Endothelial cell of umbilical vein (primary cell): ENCODE measurements at regions not wholly inside any gene's neighbourhood (a gene's known extent, or its start where the extent isn't known, plus 50 kb on each side); places are given as distances from the start of the nearest gene placed in this dataset.

Experiments
- BruUV-seq: library from RNA; stranded (reverse); fragments of 400-500 nt; replicated peaks from 2 replicates; lab custom pipeline; 2021; lab: Mats Ljungman, UMichigan
- CTCF ChIA-PET: fragments of 300-600, 350-600 bp; sonication (Branson Sonifier 250); formaldehyde crosslinking; loops from one replicate; lab custom pipeline; 2021; ENCODE audit warnings: antibody characterized with exemption, inconsistent platforms; lab: Charles Lee
- POLR2A ChIA-PET: fragments of 300-600, 350-600 bp; sonication (Branson Sonifier 250); formaldehyde crosslinking; loops from one replicate; lab custom pipeline; 2021; ENCODE audit warnings: antibody characterized with exemption, inconsistent platforms; lab: Charles Lee
- DNase-seq: peaks from one replicate; pipeline ENCODE4 v3.0.0-alpha.2; 2011; ENCODE audit warnings: low read depth, low spot score
- FAIRE-seq: peaks from 2 replicates; lab custom pipeline; 2011; peaks lifted over from hg19 to GRCh38; lab: Jason Lieb, UNC
- H2AFZ ChIP-seq: 2 replicates; pipeline ENCODE4 v1.6.0; 2012; ENCODE audit warnings: low read depth, low read length, control low read depth, inconsistent platforms
- H3K27ac ChIP-seq: 2 replicates; pipeline ENCODE4 v1.5.1; 2011; ENCODE audit warnings: low read depth, mild to moderate bottlenecking, control low read depth, low read length, moderate library complexity; ENCODE audit not compliant: insufficient read depth
- H3K27me3 ChIP-seq, 2 experiments: 2 replicates each; pipeline versions ENCODE4 v1.6.0 to v1.6.1; 2011; ENCODE audit warnings: low read length in 2 of 2, mixed read lengths in 1 of 2; ENCODE audit not compliant: control insufficient read depth in 2 of 2, insufficient read depth in 2 of 2
- H3K36me3 ChIP-seq, 2 experiments: 2 replicates in 1 of 2; 3 replicates in 1 of 2; pipeline ENCODE4 v1.5.1; 2011; ENCODE audit warnings: low read length in 2 of 2, mild to moderate bottlenecking in 1 of 2, moderate library complexity in 1 of 2; ENCODE audit not compliant: control insufficient read depth in 2 of 2, insufficient read depth in 2 of 2; ENCODE audit errors: extremely low read depth in 1 of 2
- H3K4me1 ChIP-seq: 3 replicates; pipeline ENCODE4 v1.5.1; 2011; ENCODE audit warnings: mild to moderate bottlenecking, low read length; ENCODE audit not compliant: control insufficient read depth, insufficient read depth; ENCODE audit errors: extremely low read depth
- H3K4me2 ChIP-seq: 2 replicates; pipeline ENCODE4 v1.6.1; 2011; ENCODE audit warnings: low read length, control low read depth, mixed read lengths; ENCODE audit not compliant: insufficient read depth
- H3K4me3 ChIP-seq, 3 experiments: fragments of 200-600 bp in 1 of 3; sonication (generic), shearing (Covaris generic) in 1 of 3; replicated peaks in 1 of 3; 2 replicates each; pipeline ENCODE4 v1.5.1; 2011 to 2016; ENCODE audit warnings: control low read depth in 3 of 3, low read length in 3 of 3, mild to moderate bottlenecking in 2 of 3, inconsistent platforms in 1 of 3, low read depth in 1 of 3, moderate library complexity in 1 of 3; ENCODE audit not compliant: insufficient read depth in 1 of 3
- H3K79me2 ChIP-seq: 2 replicates; pipeline ENCODE4 v1.6.0; 2012; ENCODE audit warnings: low read length, inconsistent platforms; ENCODE audit not compliant: control insufficient read depth, insufficient read depth
- H3K9ac ChIP-seq: replicated peaks from 2 replicates; pipeline ENCODE3; 2011; ENCODE audit warnings: low read length, control low read depth; ENCODE audit not compliant: insufficient read depth; ENCODE audit errors: extremely low read depth
- H3K9me1 ChIP-seq: replicated peaks from 3 replicates; pipeline ENCODE4 v1.6.0; 2011; ENCODE audit warnings: mild to moderate bottlenecking, low read length; ENCODE audit not compliant: control insufficient read depth, insufficient read depth; ENCODE audit errors: extremely low read depth
- H3K9me3 ChIP-seq: replicated peaks from 2 replicates; pipeline ENCODE4 v1.5.1; 2012; ENCODE audit warnings: low read length, inconsistent platforms; ENCODE audit not compliant: control insufficient read depth, insufficient read depth
- H4K20me1 ChIP-seq: replicated peaks from 2 replicates; pipeline ENCODE3; 2011; ENCODE audit warnings: mild to moderate bottlenecking, low read length; ENCODE audit not compliant: control insufficient read depth, insufficient read depth; ENCODE audit errors: extremely low read depth
- EZH2 ChIP-seq: IDR thresholded peaks from 2 replicates; pipeline ENCODE4 v1.6.1; 2012; ENCODE audit warnings: borderline replicate concordance, low read depth, mild to moderate bottlenecking, moderate library complexity, low read length, inconsistent platforms; ENCODE audit not compliant: severe bottlenecking
- FOS ChIP-seq: IDR thresholded peaks from 2 replicates; pipeline ENCODE4 v1.6.1; 2011; ENCODE audit warnings: mild to moderate bottlenecking, low read length, moderate library complexity, borderline replicate concordance; ENCODE audit not compliant: insufficient read depth
- GATA2 ChIP-seq: IDR thresholded peaks from 2 replicates; pipeline ENCODE4 v1.7.0; 2011; ENCODE audit warnings: low read depth, mild to moderate bottlenecking, moderate library complexity, mixed read lengths, low read length; ENCODE audit not compliant: insufficient read length, insufficient read depth
- JUN ChIP-seq: IDR thresholded peaks from 2 replicates; pipeline ENCODE4 v1.6.1; 2011; ENCODE audit warnings: borderline replicate concordance, low read depth; ENCODE audit not compliant: insufficient read length, insufficient read depth
- MAX ChIP-seq: IDR thresholded peaks from 2 replicates; pipeline ENCODE4 v1.6.1; 2011; ENCODE audit not compliant: insufficient read depth, insufficient read length
- MYC ChIP-seq: IDR thresholded peaks from one replicate; pipeline ENCODE4 v1.6.1; 2011; ENCODE audit warnings: mild to moderate bottlenecking, low read depth, low read length
- POLR2A ChIP-seq: IDR thresholded peaks from 2 replicates; pipeline ENCODE4 v1.6.1; 2012; ENCODE audit warnings: low read depth, mild to moderate bottlenecking, control low read depth, low read length
- POLR2AphosphoS5 ChIP-seq: IDR thresholded peaks from 2 replicates; pipeline ENCODE4 v1.6.1; 2012; ENCODE audit warnings: low read depth, mild to moderate bottlenecking, control low read depth, low read length, moderate library complexity; ENCODE audit not compliant: insufficient read depth
- dilution Hi-C: fragments of 300-500 bp; cut with MboI; formaldehyde crosslinking; loops from one replicate; pipeline ENCODE4 v1.15.0; 2019; ENCODE audit warnings: low sequenced_read_pairs; ENCODE audit not compliant: extremely low pct_ligation_motif_present
- intact Hi-C: fragments of 100-400 bp; cut with micrococcal nuclease; formaldehyde crosslinking; loops from one replicate; pipeline ENCODE4 v1.10.0; 2022
- TF ChIP-seq, protein P1 (sequence below), 2 donors: IDR thresholded peaks; 1 replicate in 1 of 2; 2 replicates in 1 of 2; pipeline ENCODE4 v1.5.1; 2011; ENCODE audit warnings: low read length in 2 of 2, mild to moderate bottlenecking in 2 of 2, moderate library complexity in 2 of 2, control low read depth in 1 of 2, inconsistent platforms in 1 of 2, low read depth in 1 of 2; ENCODE audit not compliant: insufficient read depth in 1 of 2; ENCODE audit errors: extremely low read depth in 1 of 2

DNA sequence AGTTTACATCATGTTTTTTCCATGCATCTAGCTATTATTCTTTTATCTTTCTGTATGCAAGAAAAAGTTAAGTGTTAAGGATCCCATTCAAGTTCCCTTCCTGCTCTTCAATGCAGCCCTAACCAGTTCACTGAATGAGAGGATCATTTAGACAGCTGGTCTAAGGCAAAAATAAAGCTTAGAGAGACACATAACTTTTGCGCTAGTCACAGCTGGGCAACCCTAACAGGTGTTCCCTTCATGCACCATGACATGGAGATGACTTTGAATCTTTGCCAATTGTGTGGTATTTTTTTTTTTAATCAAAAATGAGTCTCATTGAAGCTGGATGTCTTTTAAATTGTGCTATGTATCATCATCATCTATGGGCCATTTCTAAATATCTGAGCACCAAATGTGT lies 393.8 kb upstream of the CYRIA start:
- intact Hi-C loops, result no loop called here
- dilution Hi-C loops, result no loop called here
- Histone ChIP-seq H3K36me3 (no peaks in the 10 kb centered on the region), H3K4me2 (no peak overlapping the region), H3K27ac (no peak overlapping the region), H2AFZ (no peak overlapping the region), H3K4me3 (no peak overlapping the region), H3K79me2 (no peaks in the 10 kb centered on the region), H3K4me1 (no peaks in the 10 kb centered on the region), H3K27me3 (no peaks in the 10 kb centered on the region), H3K9ac (no peak overlapping the region), H4K20me1 (no peaks in the 10 kb centered on the region), H3K9me3 (no peaks in the 10 kb centered on the region), H3K9me1 (no peaks in the 10 kb centered on the region)
- BruUV-seq, result no TSS peak
- DNase-seq (no peak), FAIRE-seq (no peak)
- POLR2A ChIA-PET, result no interaction called here
- TF ChIP-seq POLR2A (no peak), GATA2 (no peak), EZH2 (no peak), JUN (no peak), POLR2AphosphoS5 (no peak), MAX (no peak), FOS (no peak), MYC (no peak)
- TF ChIP-seq, protein P1, sequence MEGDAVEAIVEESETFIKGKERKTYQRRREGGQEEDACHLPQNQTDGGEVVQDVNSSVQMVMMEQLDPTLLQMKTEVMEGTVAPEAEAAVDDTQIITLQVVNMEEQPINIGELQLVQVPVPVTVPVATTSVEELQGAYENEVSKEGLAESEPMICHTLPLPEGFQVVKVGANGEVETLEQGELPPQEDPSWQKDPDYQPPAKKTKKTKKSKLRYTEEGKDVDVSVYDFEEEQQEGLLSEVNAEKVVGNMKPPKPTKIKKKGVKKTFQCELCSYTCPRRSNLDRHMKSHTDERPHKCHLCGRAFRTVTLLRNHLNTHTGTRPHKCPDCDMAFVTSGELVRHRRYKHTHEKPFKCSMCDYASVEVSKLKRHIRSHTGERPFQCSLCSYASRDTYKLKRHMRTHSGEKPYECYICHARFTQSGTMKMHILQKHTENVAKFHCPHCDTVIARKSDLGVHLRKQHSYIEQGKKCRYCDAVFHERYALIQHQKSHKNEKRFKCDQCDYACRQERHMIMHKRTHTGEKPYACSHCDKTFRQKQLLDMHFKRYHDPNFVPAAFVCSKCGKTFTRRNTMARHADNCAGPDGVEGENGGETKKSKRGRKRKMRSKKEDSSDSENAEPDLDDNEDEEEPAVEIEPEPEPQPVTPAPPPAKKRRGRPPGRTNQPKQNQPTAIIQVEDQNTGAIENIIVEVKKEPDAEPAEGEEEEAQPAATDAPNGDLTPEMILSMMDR (IDR thresholded peaks at IDR 0.05; ENCODE audit: extremely low read depth in 1 of 2, insufficient read depth in 1 of 2, low read depth in 1 of 2, low read length in 2 of 2), result no peak
- CTCF ChIA-PET, result no interaction called here
